Retinal pigment epithelial cell (primary cell): ENCODE measurements at regions not wholly inside any gene's neighbourhood (a gene's known extent, or its start where the extent isn't known, plus 50 kb on each side); places are given as distances from the start of the nearest gene placed in this dataset.

Experiments used
- DNase-seq: peaks from one replicate; pipeline ENCODE4 v3.0.0-alpha.2; 2010; ENCODE audit warnings: low read depth
- H3K4me3 ChIP-seq: 2 replicates; pipeline ENCODE4 v1.5.1; 2011; ENCODE audit warnings: mild to moderate bottlenecking, low read length, control low read depth, moderate library complexity
- TF ChIP-seq, protein P1 (sequence below): conservative IDR thresholded peaks from 2 replicates; pipeline ENCODE4 v1.5.1; 2011; ENCODE audit warnings: low read depth, low read length, control low read depth, inconsistent platforms

GRCh38 chr13:38017320-38017719 lies 147.7 kb upstream of the TRPC4 start:
- no peak for DNase-seq
- H3K4me3 ChIP-seq = no peak overlapping the region
- TF ChIP-seq, protein P1, sequence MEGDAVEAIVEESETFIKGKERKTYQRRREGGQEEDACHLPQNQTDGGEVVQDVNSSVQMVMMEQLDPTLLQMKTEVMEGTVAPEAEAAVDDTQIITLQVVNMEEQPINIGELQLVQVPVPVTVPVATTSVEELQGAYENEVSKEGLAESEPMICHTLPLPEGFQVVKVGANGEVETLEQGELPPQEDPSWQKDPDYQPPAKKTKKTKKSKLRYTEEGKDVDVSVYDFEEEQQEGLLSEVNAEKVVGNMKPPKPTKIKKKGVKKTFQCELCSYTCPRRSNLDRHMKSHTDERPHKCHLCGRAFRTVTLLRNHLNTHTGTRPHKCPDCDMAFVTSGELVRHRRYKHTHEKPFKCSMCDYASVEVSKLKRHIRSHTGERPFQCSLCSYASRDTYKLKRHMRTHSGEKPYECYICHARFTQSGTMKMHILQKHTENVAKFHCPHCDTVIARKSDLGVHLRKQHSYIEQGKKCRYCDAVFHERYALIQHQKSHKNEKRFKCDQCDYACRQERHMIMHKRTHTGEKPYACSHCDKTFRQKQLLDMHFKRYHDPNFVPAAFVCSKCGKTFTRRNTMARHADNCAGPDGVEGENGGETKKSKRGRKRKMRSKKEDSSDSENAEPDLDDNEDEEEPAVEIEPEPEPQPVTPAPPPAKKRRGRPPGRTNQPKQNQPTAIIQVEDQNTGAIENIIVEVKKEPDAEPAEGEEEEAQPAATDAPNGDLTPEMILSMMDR = no peak

DNA sequence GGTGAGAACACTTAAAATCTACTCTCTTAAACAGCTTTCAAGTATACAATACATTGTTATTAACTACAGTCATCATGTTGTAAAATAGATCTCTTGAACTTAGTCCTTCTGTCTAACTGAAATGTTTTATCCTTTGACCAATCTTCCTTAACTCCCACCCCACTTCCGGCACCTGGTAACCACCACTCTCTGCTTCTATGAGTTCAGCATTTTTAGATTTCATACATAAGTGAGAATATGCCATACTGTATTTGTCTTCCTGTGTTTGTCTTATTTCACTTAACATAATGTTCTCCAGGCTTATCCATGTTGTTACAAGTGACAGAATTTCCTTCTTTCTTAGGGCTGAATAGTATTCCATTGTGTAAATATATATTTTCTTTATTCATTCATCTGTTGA lies 144.1 kb upstream of the TRPC4 start:
- no peak overlapping the region for H3K4me3 ChIP-seq
- TF ChIP-seq, protein P1 = no peak
- no peak for DNase-seq

- DNase-seq = no peak
- TF ChIP-seq, protein P1 = no peak
- H3K4me3 ChIP-seq = no peak overlapping the region
Measured at GRCh38 chr13:38012096-38012495, 142.5 kb upstream of the TRPC4 start.

GRCh38 chr13:38008636-38009035 lies 139.1 kb upstream of the TRPC4 start:
- no peak for DNase-seq
- TF ChIP-seq, protein P1 = no peak
- no peak overlapping the region for H3K4me3 ChIP-seq

DNA sequence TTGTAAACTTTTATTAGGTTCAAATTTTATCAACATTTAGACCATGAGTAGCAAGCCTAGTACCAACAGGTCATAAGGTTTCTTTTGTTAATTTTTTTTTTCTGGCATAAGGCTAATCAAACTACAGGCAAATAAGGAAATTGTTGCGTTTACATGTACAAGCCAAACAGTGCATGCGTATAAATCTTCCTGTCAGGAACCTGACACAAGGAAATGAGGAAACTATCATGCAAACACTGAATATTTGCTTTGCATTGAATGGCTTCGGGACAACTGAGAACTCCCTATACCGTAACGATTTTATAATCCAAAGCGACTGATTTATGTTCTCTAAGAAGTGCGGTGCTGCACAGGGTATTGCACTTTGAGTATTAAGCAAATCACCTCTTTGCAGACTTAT lies 133.0 kb upstream of the TRPC4 start:
- no peak overlapping the region for H3K4me3 ChIP-seq
- no peak for DNase-seq
- TF ChIP-seq, protein P1 = no peak

DNA sequence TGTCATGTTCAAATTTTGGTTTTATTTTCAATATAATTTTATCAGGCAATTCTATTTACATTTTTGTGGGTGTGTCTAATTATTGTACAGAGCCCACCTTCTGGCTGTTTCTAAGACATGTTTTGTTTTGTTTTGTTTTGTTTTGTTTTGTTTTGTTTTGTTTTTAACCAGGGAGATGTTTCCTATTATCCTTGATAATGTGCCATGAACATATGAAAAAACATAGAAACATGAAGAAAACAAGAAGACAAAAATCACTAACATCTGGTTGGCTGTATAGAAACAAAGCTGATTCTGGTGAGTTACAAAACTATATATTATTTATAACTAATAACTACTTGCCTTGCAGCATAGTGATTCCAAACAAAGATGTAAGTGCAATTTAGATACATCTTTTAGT lies 128.1 kb upstream of the TRPC4 start:
- no peak for DNase-seq
- TF ChIP-seq, protein P1 = no peak
- no peak overlapping the region for H3K4me3 ChIP-seq

GRCh38 chr13:37995092-37995491 lies 125.5 kb upstream of the TRPC4 start:
- TF ChIP-seq, protein P1 = peak; percentile 15
- DNase-seq = peak; percentile 32

More at GRCh38 chr13:37995092-37995491, 125.5 kb upstream of the TRPC4 start:
- no peak overlapping the region for H3K4me3 ChIP-seq
